ENCODE measurements at regions not wholly inside any gene's neighbourhood (a gene's known extent, or its start where the extent isn't known, plus 50 kb on each side); places are given as distances from the start of the nearest gene placed in this dataset.
"Not testable (repeated sequence)": the region's sequence is repeated elsewhere in the genome, so short reads cannot be mapped to it uniquely, and the experiment has no call there.

DNA sequence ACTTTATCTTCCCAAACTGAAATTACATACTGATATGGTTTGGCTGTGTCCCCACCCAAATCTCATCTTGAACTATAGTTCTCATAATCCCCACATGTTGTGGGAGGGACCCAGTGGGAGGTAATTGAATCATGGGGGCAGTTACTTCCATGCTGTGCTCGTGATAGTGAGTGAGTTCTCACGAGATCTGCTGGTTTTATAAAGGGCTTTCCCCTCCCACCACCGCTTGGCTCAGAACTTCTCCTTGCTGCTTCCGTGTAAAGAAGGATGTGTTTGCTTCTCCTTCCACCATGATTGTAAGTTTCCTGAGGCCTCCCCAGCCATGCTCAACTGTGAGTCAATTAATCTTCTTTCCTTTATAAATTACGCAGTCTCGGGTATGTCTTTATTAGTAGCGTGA lies 50.4 kb upstream of the PHF21A start:
- TF ChIP-seq POLR2AphosphoS5 (IDR thresholded peaks at IDR 0.05; ENCODE audit: insufficient read depth, low read depth, low read length); POLR2A (IDR thresholded peaks at IDR 0.05; ENCODE audit: low read depth, low read length); EZH2 (IDR thresholded peaks at IDR 0.05; ENCODE audit: borderline replicate concordance, low read depth, low read length, severe bottlenecking); MYC (IDR thresholded peaks at IDR 0.05; ENCODE audit: low read depth, low read length): not testable (repeated sequence)
- TF ChIP-seq, protein P1, sequence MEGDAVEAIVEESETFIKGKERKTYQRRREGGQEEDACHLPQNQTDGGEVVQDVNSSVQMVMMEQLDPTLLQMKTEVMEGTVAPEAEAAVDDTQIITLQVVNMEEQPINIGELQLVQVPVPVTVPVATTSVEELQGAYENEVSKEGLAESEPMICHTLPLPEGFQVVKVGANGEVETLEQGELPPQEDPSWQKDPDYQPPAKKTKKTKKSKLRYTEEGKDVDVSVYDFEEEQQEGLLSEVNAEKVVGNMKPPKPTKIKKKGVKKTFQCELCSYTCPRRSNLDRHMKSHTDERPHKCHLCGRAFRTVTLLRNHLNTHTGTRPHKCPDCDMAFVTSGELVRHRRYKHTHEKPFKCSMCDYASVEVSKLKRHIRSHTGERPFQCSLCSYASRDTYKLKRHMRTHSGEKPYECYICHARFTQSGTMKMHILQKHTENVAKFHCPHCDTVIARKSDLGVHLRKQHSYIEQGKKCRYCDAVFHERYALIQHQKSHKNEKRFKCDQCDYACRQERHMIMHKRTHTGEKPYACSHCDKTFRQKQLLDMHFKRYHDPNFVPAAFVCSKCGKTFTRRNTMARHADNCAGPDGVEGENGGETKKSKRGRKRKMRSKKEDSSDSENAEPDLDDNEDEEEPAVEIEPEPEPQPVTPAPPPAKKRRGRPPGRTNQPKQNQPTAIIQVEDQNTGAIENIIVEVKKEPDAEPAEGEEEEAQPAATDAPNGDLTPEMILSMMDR (IDR thresholded peaks at IDR 0.05; ENCODE audit: extremely low read depth in 1 of 2, insufficient read depth in 1 of 2, low read depth in 1 of 2, low read length in 2 of 2), result not testable (repeated sequence)
- TF ChIP-seq, protein P2, sequence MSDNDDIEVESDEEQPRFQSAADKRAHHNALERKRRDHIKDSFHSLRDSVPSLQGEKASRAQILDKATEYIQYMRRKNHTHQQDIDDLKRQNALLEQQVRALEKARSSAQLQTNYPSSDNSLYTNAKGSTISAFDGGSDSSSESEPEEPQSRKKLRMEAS (IDR thresholded peaks at IDR 0.05; ENCODE audit: insufficient read depth, insufficient read length), result not testable (repeated sequence)

All from endothelial cell of umbilical vein (primary cell).